ENCODE measurements at regions not wholly inside any gene's neighbourhood (a gene's known extent, or its start where the extent isn't known, plus 50 kb on each side); places are given as distances from the start of the nearest gene placed in this dataset.
"Not testable (repeated sequence)": the region's sequence is repeated elsewhere in the genome, so short reads cannot be mapped to it uniquely, and the experiment has no call there.

DNA sequence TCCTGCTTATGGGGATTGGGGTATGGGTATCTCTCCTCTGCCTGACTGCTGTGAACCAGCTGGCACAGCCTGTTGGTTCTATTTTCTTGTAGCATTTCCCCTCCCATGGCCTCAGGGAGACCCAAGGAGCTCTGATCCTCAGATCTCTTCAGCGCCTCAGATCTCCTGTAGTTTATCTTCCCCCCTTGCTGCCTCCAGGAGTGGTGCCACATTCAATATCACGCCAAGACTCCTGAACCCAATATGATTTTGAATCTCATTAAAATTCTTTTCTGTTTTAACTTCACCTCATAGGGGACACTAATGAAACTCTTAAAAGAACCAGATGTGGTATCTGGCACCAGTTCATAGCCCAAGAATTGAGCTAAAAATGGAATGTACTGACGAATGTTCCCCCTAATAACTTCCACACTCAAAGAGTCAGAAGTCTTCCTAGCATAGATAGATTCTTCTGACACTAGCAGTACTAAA is 59.6 kb upstream of the LIFR start:
- H3K27ac ChIP-seq, result no peak overlapping the region
- no peak for TF ChIP-seq ZFX (IDR thresholded peaks at IDR 0.05; ENCODE audit: borderline replicate concordance)
- TF ChIP-seq, protein P1, sequence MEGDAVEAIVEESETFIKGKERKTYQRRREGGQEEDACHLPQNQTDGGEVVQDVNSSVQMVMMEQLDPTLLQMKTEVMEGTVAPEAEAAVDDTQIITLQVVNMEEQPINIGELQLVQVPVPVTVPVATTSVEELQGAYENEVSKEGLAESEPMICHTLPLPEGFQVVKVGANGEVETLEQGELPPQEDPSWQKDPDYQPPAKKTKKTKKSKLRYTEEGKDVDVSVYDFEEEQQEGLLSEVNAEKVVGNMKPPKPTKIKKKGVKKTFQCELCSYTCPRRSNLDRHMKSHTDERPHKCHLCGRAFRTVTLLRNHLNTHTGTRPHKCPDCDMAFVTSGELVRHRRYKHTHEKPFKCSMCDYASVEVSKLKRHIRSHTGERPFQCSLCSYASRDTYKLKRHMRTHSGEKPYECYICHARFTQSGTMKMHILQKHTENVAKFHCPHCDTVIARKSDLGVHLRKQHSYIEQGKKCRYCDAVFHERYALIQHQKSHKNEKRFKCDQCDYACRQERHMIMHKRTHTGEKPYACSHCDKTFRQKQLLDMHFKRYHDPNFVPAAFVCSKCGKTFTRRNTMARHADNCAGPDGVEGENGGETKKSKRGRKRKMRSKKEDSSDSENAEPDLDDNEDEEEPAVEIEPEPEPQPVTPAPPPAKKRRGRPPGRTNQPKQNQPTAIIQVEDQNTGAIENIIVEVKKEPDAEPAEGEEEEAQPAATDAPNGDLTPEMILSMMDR (IDR thresholded peaks at IDR 0.05), result no peak

DNA sequence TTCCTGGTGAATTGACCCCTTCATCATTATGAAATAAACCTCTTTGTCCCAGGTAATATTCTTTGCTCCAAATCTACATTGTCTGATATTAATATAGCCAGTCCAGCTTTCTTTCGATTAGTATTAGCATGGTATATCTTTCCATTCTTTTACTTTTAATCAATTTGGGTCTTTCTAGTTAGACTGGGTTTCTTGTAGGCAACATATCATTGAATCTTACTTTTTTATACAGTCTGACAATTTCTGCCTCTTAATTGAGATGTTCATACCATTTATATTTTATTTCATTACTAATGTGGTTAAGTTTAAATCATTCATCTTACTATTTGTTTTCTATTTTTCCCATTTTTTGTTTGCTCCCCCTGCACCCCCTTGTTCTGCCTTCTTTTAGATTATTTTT is 61.7 kb upstream of the LIFR start:
- no peak overlapping the region for H3K27ac ChIP-seq
- TF ChIP-seq, protein P1 (IDR thresholded peaks at IDR 0.05), result no peak
- TF ChIP-seq ZFX (IDR thresholded peaks at IDR 0.05; ENCODE audit: borderline replicate concordance), result no peak

DNA sequence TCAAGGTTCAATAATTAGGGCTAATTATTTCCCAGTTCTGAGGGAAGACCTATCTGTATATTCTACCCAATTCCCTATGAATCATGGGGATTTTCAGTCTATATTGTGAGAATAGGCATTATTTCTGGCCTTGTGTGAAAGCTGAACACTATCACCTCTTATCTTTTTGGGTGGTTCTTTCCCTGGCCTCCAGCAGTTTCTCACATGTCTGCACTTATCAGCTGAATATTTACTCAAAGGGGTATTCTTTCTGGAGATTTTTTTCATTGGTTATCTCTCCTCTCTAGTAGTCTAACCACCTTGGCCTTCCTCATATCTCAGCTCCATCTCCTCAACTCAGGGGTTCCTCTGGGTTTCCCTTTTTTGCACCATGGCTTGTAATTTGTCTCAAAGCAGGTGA is 64.9 kb upstream of the LIFR start:
- TF ChIP-seq, protein P1 (IDR thresholded peaks at IDR 0.05), result no peak
- TF ChIP-seq ZFX (IDR thresholded peaks at IDR 0.05; ENCODE audit: borderline replicate concordance), result no peak
- no peak overlapping the region for H3K27ac ChIP-seq

DNA sequence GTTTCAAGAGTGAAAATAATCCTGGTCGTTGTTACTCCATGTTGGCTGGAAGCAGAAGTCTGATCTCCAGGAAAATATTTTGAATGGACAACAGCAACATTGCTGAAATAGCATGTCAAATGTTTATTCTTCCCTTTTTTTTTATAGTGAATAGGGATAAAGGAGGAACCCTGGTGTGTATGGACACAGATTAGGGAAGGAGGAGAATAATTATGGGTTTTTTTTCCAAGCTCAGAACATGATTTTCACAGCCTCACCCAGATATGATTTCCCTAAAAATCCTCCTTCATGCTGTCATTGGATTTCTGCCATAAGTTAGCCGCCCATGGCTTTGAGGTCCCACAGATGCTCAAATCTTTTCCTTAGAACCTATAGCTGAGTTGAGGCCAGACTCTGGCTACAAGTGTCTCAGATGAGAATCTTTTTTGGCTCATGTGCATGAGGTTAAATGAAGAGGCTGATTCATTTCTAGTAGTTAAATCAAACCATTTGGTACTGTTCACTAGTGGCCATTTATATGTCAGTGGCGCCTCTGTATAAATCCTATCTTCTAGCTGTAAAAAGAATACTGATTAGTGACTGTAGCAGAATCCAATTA is 65.5 kb upstream of the LIFR start:
- TF ChIP-seq, protein P1 (IDR thresholded peaks at IDR 0.05), result no peak
- no peak for TF ChIP-seq ZFX (IDR thresholded peaks at IDR 0.05; ENCODE audit: borderline replicate concordance)
- no peak overlapping the region for H3K27ac ChIP-seq

DNA sequence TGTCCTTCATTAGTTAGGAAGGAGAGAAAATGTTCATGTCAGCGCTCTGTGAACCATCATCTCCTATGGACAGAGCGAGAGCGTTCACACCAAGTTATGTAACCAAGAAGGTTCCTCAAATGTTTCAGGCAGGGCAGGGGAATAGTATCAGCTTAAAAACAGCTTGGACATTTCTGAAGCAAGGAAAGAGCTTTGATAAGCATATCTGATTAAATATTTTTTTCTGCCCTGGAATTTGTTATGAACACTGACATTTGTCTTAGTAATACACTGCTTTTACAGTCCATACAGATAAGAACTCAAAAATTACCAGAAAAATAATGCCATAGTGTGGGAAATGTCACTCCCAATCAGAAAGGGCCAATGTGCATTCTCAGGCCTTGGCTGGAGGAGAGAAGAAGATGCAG is 66.3 kb upstream of the LIFR start:
- no peak overlapping the region for H3K27ac ChIP-seq
- TF ChIP-seq, protein P1 (IDR thresholded peaks at IDR 0.05), result no peak
- no peak for TF ChIP-seq ZFX (IDR thresholded peaks at IDR 0.05; ENCODE audit: borderline replicate concordance)

DNA sequence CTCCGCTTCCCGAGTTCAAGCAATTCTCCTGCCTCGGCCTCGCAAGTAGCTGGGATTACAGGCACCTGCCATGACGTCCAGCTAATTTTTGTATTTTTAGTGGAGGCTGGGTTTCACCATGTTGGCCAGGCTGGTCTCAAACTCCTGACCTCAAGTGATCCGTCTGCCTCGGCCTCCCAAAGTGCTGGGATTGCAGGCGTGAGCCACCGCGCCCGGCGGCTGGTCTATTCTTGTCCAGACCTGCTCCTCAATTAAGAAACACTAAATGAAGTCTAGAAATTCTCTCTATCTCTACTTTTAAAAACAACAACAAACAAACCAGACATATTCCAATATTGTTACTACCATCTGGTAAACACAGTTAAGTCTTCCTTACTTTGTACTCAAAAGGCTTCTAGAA is 68.1 kb upstream of the LIFR start:
- not testable (repeated sequence) for H3K27ac ChIP-seq

DNA sequence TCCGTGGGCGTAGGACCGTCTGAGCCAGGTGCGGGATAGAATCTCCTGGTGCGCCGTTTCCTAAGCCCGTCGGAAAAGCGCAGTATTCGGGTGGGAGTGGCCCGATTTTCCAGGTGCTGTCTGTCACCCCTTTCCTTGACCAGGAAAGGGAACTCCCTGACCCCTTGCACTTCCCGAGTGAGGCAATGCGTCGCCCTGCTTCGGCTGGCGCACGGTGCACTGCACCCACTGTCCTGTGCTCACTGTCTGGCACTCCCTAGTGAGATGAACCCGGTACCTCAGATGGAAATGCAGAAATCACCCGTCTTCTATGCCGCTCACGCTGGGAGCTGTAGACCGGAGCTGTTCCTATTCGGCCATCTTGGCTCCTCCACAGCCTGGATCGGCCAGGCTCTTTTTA is 74.9 kb upstream of the LIFR start:
- H3K27ac ChIP-seq, result not testable (repeated sequence)

DNA sequence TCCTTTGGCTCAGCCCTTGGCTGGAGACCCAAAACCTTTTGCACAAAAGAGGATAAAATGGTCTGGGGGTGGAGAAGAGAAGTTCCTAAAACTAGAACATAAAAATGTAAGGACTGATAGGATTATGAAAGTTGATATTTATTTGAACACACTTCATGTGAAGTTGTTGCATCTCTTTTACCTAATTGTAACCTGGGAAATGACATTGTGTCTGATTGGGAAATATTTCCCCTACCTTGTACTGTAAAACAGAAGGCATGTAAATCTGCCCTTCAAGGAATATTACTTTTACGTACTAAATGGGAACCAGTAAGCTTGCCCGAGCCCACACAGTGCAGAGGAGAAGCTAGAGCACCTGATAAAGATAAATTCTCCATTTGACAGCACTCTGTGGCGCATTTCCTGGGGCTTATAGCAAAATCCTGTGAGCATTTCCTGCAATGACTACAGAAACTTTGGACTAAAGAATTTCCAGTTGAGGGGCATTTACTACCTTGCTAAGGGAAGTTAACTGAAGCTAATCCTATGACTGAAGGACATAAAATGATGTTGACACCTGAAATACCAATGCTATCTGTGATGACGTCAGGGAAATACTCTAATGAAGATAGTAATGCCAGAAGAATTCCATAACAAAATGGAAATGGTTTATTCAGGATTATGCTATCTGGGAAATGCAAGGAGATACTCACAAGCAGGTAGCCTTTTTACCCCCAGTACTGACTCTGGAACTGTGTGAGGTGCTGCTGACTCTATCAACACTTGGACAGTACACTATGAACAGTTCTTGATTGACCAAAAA is 78.3 kb upstream of the LIFR start:
- no peak overlapping the region for H3K27ac ChIP-seq
- no peak for TF ChIP-seq ZFX (IDR thresholded peaks at IDR 0.05; ENCODE audit: borderline replicate concordance)
- TF ChIP-seq, protein P1 (IDR thresholded peaks at IDR 0.05), result no peak
